ENCODE measurements at regions not wholly inside any gene's neighbourhood (a gene's known extent, or its start where the extent isn't known, plus 50 kb on each side); places are given as distances from the start of the nearest gene placed in this dataset.

DNA sequence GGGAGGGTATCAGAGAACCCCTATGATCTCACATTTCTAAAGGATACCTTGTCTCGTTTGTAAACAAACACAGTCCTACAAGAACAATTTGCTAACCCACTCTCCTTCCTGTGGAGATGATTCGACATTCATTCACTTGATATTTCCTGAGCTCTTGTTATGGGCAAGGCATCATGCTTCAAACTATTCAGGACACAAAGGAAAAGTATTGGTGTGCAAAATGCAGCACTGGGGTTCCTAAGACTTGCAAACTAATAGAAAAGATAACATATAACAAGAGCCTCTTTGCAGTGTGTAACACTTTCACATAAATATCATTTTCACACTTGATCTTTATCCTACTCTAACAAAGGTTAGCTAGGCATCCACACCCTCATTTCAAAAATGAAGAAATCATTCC lies 211.5 kb upstream of the BLID start:
- ATAC-seq (no peak), DNase-seq (ENCODE audit: low spot score in 2 of 2) (no peak)
- Mint-ChIP-seq H3K27ac (no peak overlapping the region), H3K9me3 (no peaks in the 10 kb centered on the region), H3K36me3 (no peaks in the 10 kb centered on the region)

DNA sequence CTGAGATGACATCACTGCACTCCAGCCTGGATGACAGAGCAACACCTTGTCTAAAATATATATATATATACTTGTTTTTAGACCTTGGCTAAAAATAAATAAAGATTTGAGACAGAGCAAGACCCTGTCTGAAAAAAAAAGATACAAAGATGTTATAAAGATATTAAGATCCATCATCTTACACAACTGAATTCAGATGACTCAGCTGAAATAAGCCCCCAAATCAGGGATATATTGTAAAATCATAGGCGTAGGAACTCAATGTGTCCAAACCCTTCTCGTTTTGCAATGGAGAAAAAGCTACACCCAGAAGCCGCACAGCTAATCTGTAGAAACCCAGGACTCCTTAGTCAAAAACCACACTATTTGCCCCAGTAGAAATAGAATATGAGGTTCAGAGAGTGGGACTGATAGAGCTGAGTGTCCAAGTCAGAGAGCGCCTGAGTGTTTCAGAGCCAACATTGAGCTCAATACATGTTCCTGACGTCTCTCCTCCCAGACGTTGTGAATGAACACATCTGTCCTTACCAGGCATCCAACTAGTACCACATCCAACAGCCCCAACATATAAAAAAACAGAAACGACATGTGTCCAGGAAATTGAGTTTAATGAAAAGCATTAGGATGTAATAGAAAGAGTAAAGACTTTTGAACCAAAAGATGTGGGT lies 207.9 kb upstream of the BLID start:
- DNase-seq (ENCODE audit: low spot score in 2 of 2) (no peak), ATAC-seq (no peak)
- no peak overlapping the region for H3K27ac Mint-ChIP-seq
- H3K36me3 Mint-ChIP-seq = no peaks in the 10 kb centered on the region
- H3K9me3 Mint-ChIP-seq = no peaks in the 10 kb centered on the region

DNA sequence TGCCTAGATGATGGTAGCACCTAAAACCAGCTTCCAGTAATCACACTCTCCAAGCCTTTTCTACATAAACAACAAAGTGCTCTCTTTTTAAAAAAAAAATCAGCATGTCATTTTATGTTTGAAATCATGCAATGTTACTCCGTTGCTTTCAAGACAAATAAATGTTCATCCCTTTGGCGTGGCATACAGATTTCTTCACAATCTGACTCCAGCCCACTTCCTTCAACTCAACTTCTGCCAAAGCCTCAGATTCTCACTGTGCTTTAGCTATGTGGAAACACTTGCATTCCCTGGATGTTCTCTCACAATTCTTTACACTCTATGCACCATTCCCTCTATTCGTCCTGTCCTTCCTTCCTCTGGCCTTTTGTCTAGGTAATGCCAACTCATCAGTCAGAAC lies 206.3 kb upstream of the BLID start:
- Mint-ChIP-seq H3K27ac (no peak overlapping the region), H3K9me3 (no peaks in the 10 kb centered on the region), H3K36me3 (no peaks in the 10 kb centered on the region)
- DNase-seq (ENCODE audit: low spot score in 2 of 2) = no peak
- no peak for ATAC-seq

DNA sequence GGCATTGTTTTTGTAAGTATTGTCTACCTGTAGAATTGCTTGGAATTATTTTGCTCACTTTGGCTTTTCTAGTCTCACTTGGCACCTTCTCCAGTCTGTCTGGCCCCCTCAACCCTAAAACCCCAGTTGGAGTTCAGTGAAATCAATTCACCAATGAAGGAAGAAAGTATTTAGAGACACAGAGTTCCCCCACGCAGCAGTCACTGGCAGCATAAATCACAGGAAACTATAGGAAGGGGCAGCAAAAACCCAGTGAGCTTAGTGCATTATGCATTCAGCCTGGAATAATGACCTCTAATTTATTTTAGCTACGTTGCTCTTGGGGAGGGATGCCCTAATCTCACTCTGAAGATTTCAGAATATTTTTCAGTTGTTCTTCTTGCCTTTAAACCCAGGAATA lies 204.7 kb upstream of the BLID start:
- no peak for ATAC-seq
- H3K9me3 Mint-ChIP-seq = no peaks in the 10 kb centered on the region
- DNase-seq (ENCODE audit: low spot score in 2 of 2) = no peak
- H3K27ac Mint-ChIP-seq = no peak overlapping the region
- H3K36me3 Mint-ChIP-seq = no peaks in the 10 kb centered on the region

DNA sequence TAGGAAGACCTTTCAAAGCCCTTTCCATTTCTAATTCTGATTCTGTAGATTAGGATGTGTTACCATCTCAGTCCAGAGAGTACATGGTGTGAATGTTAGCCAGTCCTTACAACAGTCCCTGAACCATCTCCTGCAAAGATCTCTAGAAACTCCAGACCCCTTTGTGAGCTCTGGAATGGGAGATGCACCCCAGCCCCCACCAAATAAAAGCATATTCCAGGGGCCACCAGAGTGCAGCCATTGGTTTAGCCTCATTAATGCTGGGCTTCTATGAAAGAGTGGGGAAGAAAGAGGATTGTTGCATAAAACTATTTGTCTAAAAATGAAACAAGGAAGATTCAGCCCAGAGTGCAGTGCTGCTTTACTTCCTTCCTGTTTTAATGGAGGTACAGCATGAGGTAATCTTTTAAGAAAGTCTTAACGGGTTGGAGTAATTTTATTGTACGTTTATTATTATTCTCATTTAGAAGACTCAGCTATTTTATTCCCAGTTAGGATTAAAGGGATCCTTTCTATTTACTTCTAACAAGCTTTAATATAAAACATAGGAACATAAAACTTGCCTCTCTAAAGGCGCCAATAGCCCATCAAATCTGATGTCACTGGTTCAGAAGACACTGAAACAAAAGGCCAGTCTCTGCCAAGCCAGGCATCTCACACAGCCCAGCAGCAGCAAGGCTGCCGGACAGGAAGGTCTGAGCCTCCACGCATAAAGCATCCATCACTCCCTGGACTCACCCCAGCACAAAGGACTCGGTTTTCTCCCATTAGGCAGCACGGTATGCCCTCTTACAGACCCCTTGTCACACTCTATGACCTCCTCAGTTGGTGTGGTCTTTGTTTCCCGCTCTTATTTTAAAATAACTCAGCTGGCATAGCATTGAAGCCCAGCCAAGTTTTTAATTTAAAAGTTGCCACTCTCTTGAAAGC lies 203.9 kb upstream of the BLID start:
- no peaks in the 10 kb centered on the region for H3K36me3 Mint-ChIP-seq
- DNase-seq (ENCODE audit: low spot score in 2 of 2) = no peak
- H3K9me3 Mint-ChIP-seq = no peaks in the 10 kb centered on the region
- H3K27ac Mint-ChIP-seq = no peak overlapping the region
- no peak for ATAC-seq

DNA sequence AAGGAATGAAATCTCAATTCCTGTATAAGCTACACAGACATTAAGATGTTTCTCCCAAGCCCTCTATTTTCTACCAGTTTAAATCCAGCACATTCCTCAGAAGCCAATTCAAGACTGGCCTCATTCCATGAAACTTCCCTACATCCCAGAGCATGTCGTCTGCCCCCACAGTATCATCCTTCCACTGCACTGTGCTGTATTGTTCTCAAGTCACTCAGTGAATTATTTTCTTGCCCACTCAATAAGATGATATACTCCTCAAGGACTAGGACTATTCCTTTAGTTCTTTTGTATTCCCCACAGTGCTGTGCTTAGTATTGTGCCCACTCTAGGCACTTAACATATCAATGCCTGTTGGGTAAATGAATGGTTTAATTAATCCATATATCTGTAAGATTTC lies 203.1 kb upstream of the BLID start:
- H3K9me3 Mint-ChIP-seq = no peaks in the 10 kb centered on the region
- H3K36me3 Mint-ChIP-seq = no peaks in the 10 kb centered on the region
- DNase-seq (ENCODE audit: low spot score in 2 of 2) = no peak
- no peak overlapping the region for H3K27ac Mint-ChIP-seq
- ATAC-seq = no peak

DNA sequence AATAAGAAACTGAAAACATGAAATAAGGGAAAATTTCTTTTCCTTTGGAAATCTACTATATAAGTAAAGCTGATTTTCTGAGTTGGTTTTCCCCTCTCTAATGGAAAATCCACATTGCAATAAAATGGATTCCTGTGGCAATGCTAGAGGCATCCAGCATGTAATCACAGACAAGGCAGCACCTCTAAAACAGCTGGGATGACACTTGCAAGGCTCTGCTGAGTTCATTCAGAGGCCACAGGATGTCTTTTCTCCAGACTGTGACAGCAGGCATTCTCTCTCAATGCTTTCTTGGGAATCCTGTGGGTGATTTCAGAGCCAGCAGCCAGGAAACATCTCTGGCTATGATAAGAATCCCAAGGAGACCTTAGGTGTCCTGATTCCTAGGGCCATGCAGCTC lies 201.3 kb upstream of the BLID start:
- Mint-ChIP-seq H3K9me3 (no peaks in the 10 kb centered on the region), H3K36me3 (no peaks in the 10 kb centered on the region), H3K27ac (no peak overlapping the region)
- DNase-seq (ENCODE audit: low spot score in 2 of 2) (no peak), ATAC-seq (no peak)

DNA sequence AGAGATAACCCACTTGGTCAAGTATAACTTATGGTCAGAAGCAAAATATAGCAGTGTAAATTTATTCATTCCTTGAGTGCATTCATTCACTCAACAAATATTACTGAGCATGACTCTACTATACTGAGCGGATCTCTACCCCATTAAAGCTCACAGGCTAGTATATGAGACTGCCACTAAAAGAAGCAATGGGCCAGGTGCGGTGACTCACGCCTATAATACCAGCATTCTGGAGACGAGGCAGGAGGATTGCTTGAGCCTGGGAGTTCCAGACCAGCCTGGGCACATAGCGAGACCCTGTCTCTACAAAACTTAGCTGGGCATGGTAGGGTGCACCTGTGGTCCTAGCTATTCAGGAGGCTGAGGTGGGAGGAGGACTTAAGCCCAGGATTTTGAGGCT lies 197.6 kb upstream of the BLID start:
- Mint-ChIP-seq H3K9me3 (no peaks in the 10 kb centered on the region), H3K36me3 (no peaks in the 10 kb centered on the region), H3K27ac (no peak overlapping the region)
- DNase-seq (ENCODE audit: low spot score in 2 of 2) (no peak), ATAC-seq (no peak)

DNA sequence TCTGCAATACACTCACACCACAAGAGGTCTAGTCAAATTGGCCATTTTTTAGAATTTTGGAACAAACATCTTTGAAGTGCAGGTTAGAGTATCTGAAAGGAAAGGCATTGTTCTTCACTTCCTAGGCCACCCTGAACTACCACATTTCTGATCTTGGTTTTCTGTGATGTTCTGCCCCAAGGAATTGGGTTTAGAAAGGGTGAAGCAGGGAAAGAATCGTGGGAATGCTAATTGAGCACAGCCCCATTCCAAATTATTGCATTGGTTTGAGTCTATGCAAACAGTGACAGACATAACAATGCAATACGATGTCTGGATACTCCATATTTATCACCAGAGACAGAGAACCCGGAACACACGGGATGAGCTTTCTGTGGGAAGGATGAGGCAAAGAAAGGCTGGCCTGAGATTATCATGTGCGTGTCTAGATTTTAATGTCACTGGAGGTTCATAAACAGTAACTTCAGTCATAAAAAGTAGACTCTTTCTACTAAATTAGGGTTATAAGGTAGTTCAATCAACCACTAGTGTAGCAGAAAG lies 195.3 kb upstream of the BLID start:
- ATAC-seq (no peak), DNase-seq (ENCODE audit: low spot score in 2 of 2) (no peak)
- H3K9me3 Mint-ChIP-seq = no peaks in the 10 kb centered on the region
- no peaks in the 10 kb centered on the region for H3K36me3 Mint-ChIP-seq
- no peak overlapping the region for H3K27ac Mint-ChIP-seq

DNA sequence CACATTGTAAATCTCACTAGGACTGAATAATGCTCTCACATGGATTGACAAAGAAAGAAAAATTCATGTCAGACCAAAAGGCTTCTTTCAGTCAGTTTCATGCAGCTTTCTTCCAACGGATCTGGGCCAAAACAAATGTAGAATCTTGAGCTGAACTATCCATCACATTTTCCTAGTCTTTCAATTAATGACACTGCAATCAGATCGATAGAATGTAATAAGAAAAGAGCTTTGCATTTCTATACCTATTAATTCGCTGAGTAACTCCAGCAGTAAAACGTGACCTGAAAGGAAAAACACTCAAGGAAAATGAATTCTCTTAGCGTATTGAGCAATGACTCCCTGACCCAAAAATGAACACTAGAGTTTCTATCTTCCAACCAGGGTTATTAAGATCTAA lies 194.8 kb upstream of the BLID start:
- ATAC-seq = no peak
- H3K27ac Mint-ChIP-seq = no peak overlapping the region
- no peaks in the 10 kb centered on the region for H3K36me3 Mint-ChIP-seq
- no peaks in the 10 kb centered on the region for H3K9me3 Mint-ChIP-seq
- no peak for DNase-seq (ENCODE audit: low spot score in 2 of 2)

DNA sequence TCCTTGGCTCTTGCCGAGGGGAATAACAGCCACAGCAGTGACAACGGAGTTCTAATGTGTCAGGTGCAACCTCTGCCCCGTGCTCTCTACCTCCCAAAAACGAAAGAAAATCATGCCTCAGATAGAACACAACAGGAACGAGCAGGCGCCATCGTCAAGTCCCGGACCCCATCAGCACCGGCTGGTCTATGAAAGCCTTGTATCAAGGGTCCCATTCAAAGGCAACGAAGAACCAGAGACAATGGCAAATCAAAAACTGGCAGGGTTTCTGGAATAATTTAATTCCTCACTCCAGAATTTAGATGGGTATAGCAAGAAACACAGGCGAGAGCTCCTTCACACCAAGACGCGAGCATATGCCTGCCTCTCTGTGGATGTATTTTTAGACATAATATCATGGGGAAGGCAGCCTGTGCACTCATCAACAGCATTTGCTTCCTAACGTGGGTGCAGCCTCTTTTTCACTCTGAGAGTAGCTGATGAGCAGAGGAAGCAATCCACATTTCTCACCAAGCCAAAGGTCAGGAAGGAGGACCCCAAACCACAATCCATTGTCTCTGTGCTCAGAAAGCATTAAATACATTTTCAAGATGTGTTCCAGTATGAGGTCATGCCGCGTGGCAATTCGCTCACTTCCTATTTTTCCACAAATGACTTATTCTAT lies 193.4 kb upstream of the BLID start:
- Mint-ChIP-seq H3K36me3 (no peaks in the 10 kb centered on the region), H3K27ac (no peak overlapping the region), H3K9me3 (no peaks in the 10 kb centered on the region)
- DNase-seq (ENCODE audit: low spot score in 2 of 2) = no peak
- ATAC-seq = no peak

DNA sequence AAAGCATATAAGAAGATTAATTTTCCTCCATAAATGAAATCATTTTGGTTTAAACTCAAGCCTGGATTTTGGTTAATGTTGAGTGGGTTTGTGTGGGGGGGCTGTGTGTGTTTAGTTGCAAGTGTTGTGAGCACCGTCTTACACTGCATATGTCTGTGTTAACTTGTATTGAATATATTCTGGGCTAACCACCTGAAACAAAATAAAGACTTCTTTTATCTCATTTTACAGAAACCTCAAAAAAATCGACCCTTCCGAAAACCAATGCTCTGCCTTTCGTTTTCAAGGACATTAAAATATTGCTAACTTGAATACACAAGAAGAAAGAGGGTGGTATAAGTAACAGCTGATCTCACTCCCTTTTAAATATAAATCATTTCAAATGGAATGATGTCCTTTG lies 192.2 kb upstream of the BLID start:
- Mint-ChIP-seq H3K9me3 (no peaks in the 10 kb centered on the region), H3K36me3 (no peaks in the 10 kb centered on the region), H3K27ac (no peak overlapping the region)
- no peak for ATAC-seq
- DNase-seq (ENCODE audit: low spot score in 2 of 2) = no peak

DNA sequence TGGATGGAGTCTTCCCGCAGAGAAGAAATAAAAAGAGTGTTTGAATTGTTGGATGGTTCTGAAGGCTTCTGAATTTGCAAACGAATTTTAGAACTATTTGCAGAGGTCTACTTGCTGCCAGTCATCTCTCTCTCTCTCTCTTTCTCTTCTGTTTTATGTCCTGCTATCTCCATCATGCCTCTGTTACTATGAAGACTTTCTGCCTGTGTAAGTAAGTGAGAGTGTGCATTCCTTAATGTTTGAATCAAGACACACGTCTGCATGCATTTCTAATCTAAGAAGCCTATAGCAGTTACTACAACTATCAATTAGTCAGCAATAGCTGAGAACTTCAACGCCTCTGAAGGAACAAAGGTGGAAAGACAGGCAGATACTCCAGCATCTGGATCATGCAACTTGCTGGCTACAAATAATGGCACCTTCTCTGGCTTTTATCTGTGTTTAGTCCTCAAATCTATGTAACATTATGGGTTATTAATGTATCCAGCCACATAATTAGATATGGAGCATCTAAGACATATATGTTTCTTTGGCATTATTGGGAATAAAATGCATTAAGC lies 191.5 kb upstream of the BLID start:
- Mint-ChIP-seq H3K27ac (no peak overlapping the region), H3K9me3 (no peaks in the 10 kb centered on the region), H3K36me3 (no peaks in the 10 kb centered on the region)
- DNase-seq (ENCODE audit: low spot score in 2 of 2) (no peak), ATAC-seq (no peak)

DNA sequence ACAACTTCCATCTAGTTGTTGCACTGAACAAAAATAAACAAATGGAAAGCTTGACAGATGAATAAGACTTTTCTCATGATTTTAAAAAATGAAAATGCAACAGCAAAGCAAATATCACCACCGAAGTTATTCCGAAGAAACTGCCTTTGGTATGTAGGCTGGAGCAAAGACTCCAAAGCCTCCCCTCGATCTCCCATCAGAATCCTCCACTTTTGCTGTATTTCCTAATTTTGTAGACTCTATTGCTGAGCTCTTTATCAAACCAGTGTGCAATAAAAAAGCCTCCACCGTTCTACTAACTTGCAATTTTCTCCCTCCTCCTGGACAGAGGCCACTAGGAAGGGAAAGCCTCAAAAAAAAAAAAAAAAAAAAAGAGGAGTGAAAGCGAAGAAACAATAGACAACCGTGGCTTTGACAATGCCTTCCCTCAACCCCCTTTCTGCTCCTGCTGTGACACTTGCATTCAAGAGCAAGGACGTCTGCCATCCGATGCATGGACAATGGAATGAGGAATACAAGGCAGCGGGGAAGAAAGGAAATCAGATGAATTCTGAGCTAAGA lies 190.9 kb upstream of the BLID start:
- Mint-ChIP-seq H3K36me3 (no peaks in the 10 kb centered on the region), H3K9me3 (no peaks in the 10 kb centered on the region), H3K27ac (no peak overlapping the region)
- ATAC-seq (no peak), DNase-seq (ENCODE audit: low spot score in 2 of 2) (no peak)

DNA sequence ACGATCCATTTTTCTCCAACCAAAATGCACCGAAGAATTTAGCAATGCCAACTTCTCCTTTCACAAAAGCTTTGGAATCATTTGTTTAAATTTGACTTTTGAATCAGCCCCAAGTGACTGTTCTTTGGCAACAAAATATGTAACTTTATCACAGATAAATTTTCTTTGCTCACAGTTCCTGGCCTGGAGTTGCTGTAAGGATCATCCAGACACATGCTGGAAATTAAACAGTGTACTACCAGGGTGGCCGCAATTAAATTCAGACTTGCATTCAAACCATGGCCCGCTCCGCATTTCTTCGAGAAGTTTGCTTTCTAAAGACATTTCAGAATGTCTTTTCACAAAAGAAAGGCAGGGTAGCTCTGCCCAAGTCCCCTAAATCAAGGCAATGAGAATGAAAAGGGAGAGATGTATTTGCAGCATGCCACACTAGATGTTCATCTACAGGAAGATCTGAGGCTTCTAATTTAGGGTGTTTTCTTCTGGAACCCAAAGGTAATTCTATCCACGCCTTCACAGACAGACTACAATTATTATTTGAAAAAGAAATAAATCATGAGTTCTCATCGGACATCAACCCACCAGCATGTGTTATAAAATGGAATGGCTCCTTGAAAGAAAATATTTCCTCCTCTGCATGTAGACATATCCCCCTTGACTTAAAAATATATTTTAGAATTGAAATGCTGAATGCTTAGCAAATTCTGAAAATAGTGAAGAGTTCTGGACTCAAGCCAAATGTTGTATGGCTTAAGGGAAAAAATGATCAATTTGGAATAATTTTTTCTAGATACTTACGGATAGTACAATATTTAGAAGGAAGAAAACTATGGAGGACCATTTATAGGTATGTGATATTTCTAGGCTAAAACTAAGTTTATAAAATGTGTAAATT lies 189.7 kb upstream of the BLID start:
- Mint-ChIP-seq H3K27ac (no peak overlapping the region), H3K9me3 (no peaks in the 10 kb centered on the region), H3K36me3 (no peaks in the 10 kb centered on the region)
- ATAC-seq (no peak), DNase-seq (ENCODE audit: low spot score in 2 of 2) (no peak)

DNA sequence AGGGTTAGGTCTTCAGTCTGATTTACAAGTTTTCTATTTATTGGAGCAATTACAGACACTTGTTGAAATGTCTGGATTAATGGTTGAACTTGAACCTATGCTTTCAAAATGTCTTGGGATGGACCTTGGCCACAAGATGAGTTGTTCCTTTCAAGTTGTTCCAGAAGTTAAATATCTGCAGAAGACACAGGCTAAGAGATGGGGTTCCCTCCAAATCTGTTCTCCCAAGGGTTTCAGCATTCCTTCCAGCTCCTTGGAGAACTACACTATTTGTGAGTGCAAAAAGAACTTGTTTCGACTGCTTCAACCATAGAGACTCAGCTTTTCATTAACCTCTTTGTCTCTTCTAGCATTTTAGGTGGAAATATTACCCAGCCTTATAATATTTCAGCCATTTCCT lies 189.0 kb upstream of the BLID start:
- peaks cover 2% of the 10 kb centered on the region in 2 donors for H3K9me3 Mint-ChIP-seq
- H3K36me3 Mint-ChIP-seq = no peaks in the 10 kb centered on the region
- ATAC-seq (no peak), DNase-seq (ENCODE audit: low spot score in 2 of 2) (no peak)
- H3K27ac Mint-ChIP-seq = no peak overlapping the region

Data from activated naive CD4-positive, alpha-beta T cell treated with anti-CD3 and anti-CD28 coated beads, Interleukin-2, amount 50 U/mL, for 72 hours (primary cell).